ENCODE measurements at regions not wholly inside any gene's neighbourhood (a gene's known extent, or its start where the extent isn't known, plus 50 kb on each side); places are given as distances from the start of the nearest gene placed in this dataset.

GRCh38 chr7:41305001-41305400 lies 397.9 kb downstream of the INHBA start:
- H3K36me3 ChIP-seq (ENCODE audit: insufficient read depth, low read length) = no peaks in the 10 kb centered on the region
- no peak overlapping the region for H3K27ac ChIP-seq (ENCODE audit: low read depth, low read length)
- no peaks in the 10 kb centered on the region for H3K4me1 ChIP-seq (ENCODE audit: control insufficient read depth, insufficient read depth, low read length, unreplicated experiment)
- no peak overlapping the region for H3K4me3 ChIP-seq (ENCODE audit: low read depth, low read length)
- no peaks in the 10 kb centered on the region for H3K79me2 ChIP-seq (ENCODE audit: control insufficient read depth, insufficient read depth, low read length, unreplicated experiment)
- no peak overlapping the region for H2AFZ ChIP-seq (ENCODE audit: low read length, unreplicated experiment)
- no peaks in the 10 kb centered on the region for H3K27me3 ChIP-seq (ENCODE audit: insufficient read depth, low read length)

DNA sequence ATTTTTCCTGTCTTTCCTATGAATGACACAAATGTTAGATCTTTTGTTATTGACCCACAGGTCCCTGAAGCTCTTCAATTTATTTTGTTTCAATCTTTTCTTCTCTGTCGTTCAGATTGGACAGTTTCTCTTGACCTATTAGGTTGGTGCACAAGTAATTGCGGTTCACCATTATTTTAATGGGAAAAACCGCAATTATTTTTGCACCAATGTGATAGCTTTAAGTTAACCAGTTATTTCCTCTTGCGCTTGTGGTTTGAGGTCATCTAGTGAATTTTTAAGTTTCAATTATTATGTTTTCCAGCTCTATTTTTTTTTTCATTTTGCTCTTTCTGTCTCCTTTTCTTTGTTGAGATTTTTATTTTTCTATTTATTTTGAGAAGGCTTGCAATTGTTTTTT lies 399.2 kb downstream of the INHBA start:
- no peak overlapping the region for H2AFZ ChIP-seq (ENCODE audit: low read length, unreplicated experiment)

DNA sequence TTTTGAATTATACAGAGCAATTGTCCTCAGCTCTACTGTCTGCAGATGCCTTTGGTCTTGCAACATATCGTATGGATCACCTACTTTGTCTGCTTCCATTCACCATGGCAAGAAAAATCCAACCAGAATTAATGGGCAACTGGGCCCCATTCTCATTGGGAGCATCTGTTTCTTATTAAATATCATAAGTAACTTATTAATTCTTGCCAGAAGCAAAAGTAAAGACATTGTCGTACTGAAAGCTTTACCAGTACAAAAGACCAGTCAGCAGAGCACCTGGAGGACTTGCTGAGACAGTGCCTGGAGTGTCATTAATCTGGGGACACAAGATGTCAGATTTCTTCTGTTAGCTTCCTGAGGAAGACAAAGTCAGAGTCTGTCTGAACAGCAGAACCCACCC lies 404.5 kb downstream of the INHBA start:
- Histone ChIP-seq H3K36me3 (ENCODE audit: insufficient read depth, low read length) (no peaks in the 10 kb centered on the region), H3K4me1 (ENCODE audit: control insufficient read depth, insufficient read depth, low read length, unreplicated experiment) (no peaks in the 10 kb centered on the region), H3K27me3 (ENCODE audit: insufficient read depth, low read length) (no peaks in the 10 kb centered on the region), H3K4me3 (ENCODE audit: low read depth, low read length) (no peak overlapping the region), H3K79me2 (ENCODE audit: control insufficient read depth, insufficient read depth, low read length, unreplicated experiment) (no peaks in the 10 kb centered on the region), H2AFZ (ENCODE audit: low read length, unreplicated experiment) (no peak overlapping the region), H3K27ac (ENCODE audit: low read depth, low read length) (no peak overlapping the region)

More for the DNA sequence above, 399.2 kb downstream of the INHBA start:
- H3K4me3 ChIP-seq (ENCODE audit: low read depth, low read length) = no peak overlapping the region
- H3K27ac ChIP-seq (ENCODE audit: low read depth, low read length) = no peak overlapping the region
- no peaks in the 10 kb centered on the region for H3K79me2 ChIP-seq (ENCODE audit: control insufficient read depth, insufficient read depth, low read length, unreplicated experiment)
- H3K36me3 ChIP-seq (ENCODE audit: insufficient read depth, low read length) = no peaks in the 10 kb centered on the region
- no peaks in the 10 kb centered on the region for H3K27me3 ChIP-seq (ENCODE audit: insufficient read depth, low read length)
- H3K4me1 ChIP-seq (ENCODE audit: control insufficient read depth, insufficient read depth, low read length, unreplicated experiment) = no peaks in the 10 kb centered on the region

DNA sequence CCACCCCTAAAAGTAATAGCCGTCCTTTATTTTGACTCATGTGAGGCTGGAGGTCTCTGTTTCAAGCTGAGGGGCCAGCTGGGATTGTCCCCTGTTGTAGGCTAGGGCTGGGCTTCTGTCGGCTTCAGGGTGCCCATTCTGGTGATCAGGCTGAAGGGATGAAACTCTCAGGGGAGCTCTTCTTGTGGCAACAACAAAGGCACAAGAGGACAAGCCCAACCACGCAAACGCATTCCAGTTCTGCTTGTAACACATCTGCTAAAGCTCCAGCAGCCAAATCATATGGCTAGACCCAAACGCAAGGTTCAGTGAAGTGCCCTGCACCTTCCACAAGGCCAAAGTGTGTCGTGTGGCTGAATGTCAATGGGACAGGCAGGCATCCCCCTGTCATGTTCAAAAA lies 405.7 kb downstream of the INHBA start:
- no peak overlapping the region for H3K27ac ChIP-seq (ENCODE audit: low read depth, low read length)
- H2AFZ ChIP-seq (ENCODE audit: low read length, unreplicated experiment) = no peak overlapping the region
- no peaks in the 10 kb centered on the region for H3K27me3 ChIP-seq (ENCODE audit: insufficient read depth, low read length)

GRCh38 chr7:41295455-41295815 lies 407.5 kb downstream of the INHBA start:
- no peak overlapping the region for H3K27ac ChIP-seq (ENCODE audit: low read depth, low read length)
- H2AFZ ChIP-seq (ENCODE audit: low read length, unreplicated experiment) = no peak overlapping the region
- H3K4me1 ChIP-seq (ENCODE audit: control insufficient read depth, insufficient read depth, low read length, unreplicated experiment) = no peaks in the 10 kb centered on the region
- no peak overlapping the region for H3K4me3 ChIP-seq (ENCODE audit: low read depth, low read length)
- H3K27me3 ChIP-seq (ENCODE audit: insufficient read depth, low read length) = no peaks in the 10 kb centered on the region
- no peaks in the 10 kb centered on the region for H3K36me3 ChIP-seq (ENCODE audit: insufficient read depth, low read length)
- H3K79me2 ChIP-seq (ENCODE audit: control insufficient read depth, insufficient read depth, low read length, unreplicated experiment) = no peaks in the 10 kb centered on the region

More for the DNA sequence above, 405.7 kb downstream of the INHBA start:
- Histone ChIP-seq H3K4me3 (ENCODE audit: low read depth, low read length) (no peak overlapping the region), H3K4me1 (ENCODE audit: control insufficient read depth, insufficient read depth, low read length, unreplicated experiment) (no peaks in the 10 kb centered on the region), H3K36me3 (ENCODE audit: insufficient read depth, low read length) (no peaks in the 10 kb centered on the region), H3K79me2 (ENCODE audit: control insufficient read depth, insufficient read depth, low read length, unreplicated experiment) (no peaks in the 10 kb centered on the region)

GRCh38 chr7:41294556-41295454 lies 408.1 kb downstream of the INHBA start:
- H2AFZ ChIP-seq (ENCODE audit: low read length, unreplicated experiment) = no peak overlapping the region
- H3K79me2 ChIP-seq (ENCODE audit: control insufficient read depth, insufficient read depth, low read length, unreplicated experiment) = no peaks in the 10 kb centered on the region
- H3K4me1 ChIP-seq (ENCODE audit: control insufficient read depth, insufficient read depth, low read length, unreplicated experiment) = no peaks in the 10 kb centered on the region
- no peaks in the 10 kb centered on the region for H3K36me3 ChIP-seq (ENCODE audit: insufficient read depth, low read length)
- H3K4me3 ChIP-seq (ENCODE audit: low read depth, low read length) = no peak overlapping the region
- H3K27ac ChIP-seq (ENCODE audit: low read depth, low read length) = no peak overlapping the region
- H3K27me3 ChIP-seq (ENCODE audit: insufficient read depth, low read length) = no peaks in the 10 kb centered on the region

- Histone ChIP-seq H2AFZ (ENCODE audit: low read length, unreplicated experiment) (no peak overlapping the region), H3K36me3 (ENCODE audit: insufficient read depth, low read length) (no peaks in the 10 kb centered on the region), H3K27me3 (ENCODE audit: insufficient read depth, low read length) (no peaks in the 10 kb centered on the region), H3K4me3 (ENCODE audit: low read depth, low read length) (no peak overlapping the region), H3K27ac (ENCODE audit: low read depth, low read length) (no peak overlapping the region), H3K79me2 (ENCODE audit: control insufficient read depth, insufficient read depth, low read length, unreplicated experiment) (no peaks in the 10 kb centered on the region), H3K4me1 (ENCODE audit: control insufficient read depth, insufficient read depth, low read length, unreplicated experiment) (no peaks in the 10 kb centered on the region)
Measured at GRCh38 chr7:41292487-41292886, 410.4 kb downstream of the INHBA start.

GRCh38 chr7:41287559-41288335 lies 415.1 kb downstream of the INHBA start:
- no peaks in the 10 kb centered on the region for H3K79me2 ChIP-seq (ENCODE audit: control insufficient read depth, insufficient read depth, low read length, unreplicated experiment)
- no peak overlapping the region for H2AFZ ChIP-seq (ENCODE audit: low read length, unreplicated experiment)
- no peaks in the 10 kb centered on the region for H3K4me1 ChIP-seq (ENCODE audit: control insufficient read depth, insufficient read depth, low read length, unreplicated experiment)
- H3K4me3 ChIP-seq (ENCODE audit: low read depth, low read length) = no peak overlapping the region
- no peaks in the 10 kb centered on the region for H3K27me3 ChIP-seq (ENCODE audit: insufficient read depth, low read length)
- H3K27ac ChIP-seq (ENCODE audit: low read depth, low read length) = no peak overlapping the region
- no peaks in the 10 kb centered on the region for H3K36me3 ChIP-seq (ENCODE audit: insufficient read depth, low read length)

DNA sequence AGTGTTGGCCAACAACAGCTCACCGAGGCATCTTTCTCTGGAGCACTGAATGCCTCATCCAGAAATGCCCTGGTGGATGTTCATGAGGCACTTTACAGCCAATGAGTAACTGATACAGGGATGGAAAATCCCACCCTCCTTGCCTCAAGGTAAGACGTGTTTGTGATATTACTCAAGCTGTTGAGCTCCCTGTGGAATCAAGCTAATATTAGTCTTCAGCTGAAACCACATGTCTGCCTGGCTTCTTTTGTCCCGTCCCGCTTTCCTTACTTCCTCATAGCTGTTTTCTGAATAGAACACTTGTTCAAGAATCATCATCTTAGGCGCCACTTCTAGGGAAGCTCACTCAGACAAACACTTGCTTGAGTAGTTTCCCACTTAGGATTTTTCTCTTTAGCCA lies 422.4 kb downstream of the INHBA start:
- H3K4me3 ChIP-seq (ENCODE audit: low read depth, low read length) = no peak overlapping the region
- no peaks in the 10 kb centered on the region for H3K27me3 ChIP-seq (ENCODE audit: insufficient read depth, low read length)
- no peak overlapping the region for H2AFZ ChIP-seq (ENCODE audit: low read length, unreplicated experiment)
- H3K36me3 ChIP-seq (ENCODE audit: insufficient read depth, low read length) = no peaks in the 10 kb centered on the region
- no peaks in the 10 kb centered on the region for H3K4me1 ChIP-seq (ENCODE audit: control insufficient read depth, insufficient read depth, low read length, unreplicated experiment)
- no peak overlapping the region for H3K27ac ChIP-seq (ENCODE audit: low read depth, low read length)
- no peaks in the 10 kb centered on the region for H3K79me2 ChIP-seq (ENCODE audit: control insufficient read depth, insufficient read depth, low read length, unreplicated experiment)

- no peaks in the 10 kb centered on the region for H3K27me3 ChIP-seq (ENCODE audit: insufficient read depth, low read length)
- H3K4me3 ChIP-seq (ENCODE audit: low read depth, low read length) = no peak overlapping the region
- no peaks in the 10 kb centered on the region for H3K36me3 ChIP-seq (ENCODE audit: insufficient read depth, low read length)
- no peaks in the 10 kb centered on the region for H3K4me1 ChIP-seq (ENCODE audit: control insufficient read depth, insufficient read depth, low read length, unreplicated experiment)
- no peak overlapping the region for H2AFZ ChIP-seq (ENCODE audit: low read length, unreplicated experiment)
- H3K27ac ChIP-seq (ENCODE audit: low read depth, low read length) = no peak overlapping the region
- H3K79me2 ChIP-seq (ENCODE audit: control insufficient read depth, insufficient read depth, low read length, unreplicated experiment) = no peaks in the 10 kb centered on the region
Measured at GRCh38 chr7:41277561-41277960, 425.3 kb downstream of the INHBA start.

GRCh38 chr7:41275255-41275654 lies 427.6 kb downstream of the INHBA start:
- Histone ChIP-seq H3K27me3 (ENCODE audit: insufficient read depth, low read length) (no peaks in the 10 kb centered on the region), H3K36me3 (ENCODE audit: insufficient read depth, low read length) (no peaks in the 10 kb centered on the region), H3K4me3 (ENCODE audit: low read depth, low read length) (no peak overlapping the region), H3K79me2 (ENCODE audit: control insufficient read depth, insufficient read depth, low read length, unreplicated experiment) (no peaks in the 10 kb centered on the region), H2AFZ (ENCODE audit: low read length, unreplicated experiment) (no peak overlapping the region), H3K27ac (ENCODE audit: low read depth, low read length) (no peak overlapping the region), H3K4me1 (ENCODE audit: control insufficient read depth, insufficient read depth, low read length, unreplicated experiment) (no peaks in the 10 kb centered on the region)
